Stimulated activated naive CD8-positive, alpha-beta T cell treated with anti-CD3 and anti-CD28 coated beads, Interleukin-15, Interleukin-2, amounts not matched to agents 100 U/mL and 50 U/mL, for 24 hours (primary cell): ENCODE measurements at regions not wholly inside any gene's neighbourhood (a gene's known extent, or its start where the extent isn't known, plus 50 kb on each side); places are given as distances from the start of the nearest gene placed in this dataset.

ENCODE experiments used
- ATAC-seq: fragments of 150-1000 bp; cut with Tn5 transposase; one replicate; pipeline ENCODE4 v1.10.0; 2021
- DNase-seq: peaks from one replicate; pipeline ENCODE4 v3.0.0; 2021

GRCh38 chr13:32910530-32910929, 105.7 kb upstream of the KL start:
- no peak for ATAC-seq
- no peak for DNase-seq

GRCh38 chr13:32911506-32911905, 104.7 kb upstream of the KL start:
- DNase-seq = peak; percentile 12
- ATAC-seq = peak; percentile 87

GRCh38 chr13:32914686-32915085, 101.5 kb upstream of the KL start:
- ATAC-seq (no peak), DNase-seq (no peak)

- DNase-seq (no peak), ATAC-seq (peak; percentile 87)
Observed at GRCh38 chr13:32917504-32917903, 98.7 kb upstream of the KL start.

- DNase-seq = no peak
- no peak for ATAC-seq
Observed at GRCh38 chr13:32923725-32924124, 92.5 kb upstream of the KL start.

GRCh38 chr13:32924886-32925285, 91.3 kb upstream of the KL start:
- ATAC-seq = no peak

GRCh38 chr13:32925506-32925905, 90.7 kb upstream of the KL start:
- ATAC-seq = no peak
- DNase-seq = no peak

More at GRCh38 chr13:32924886-32925285, 91.3 kb upstream of the KL start:
- DNase-seq = no peak

- ATAC-seq = no peak
- DNase-seq = no peak
Observed at GRCh38 chr13:32932376-32932775, 83.8 kb upstream of the KL start.

GRCh38 chr13:32936716-32937115, 79.5 kb upstream of the KL start:
- ATAC-seq (no peak), DNase-seq (no peak)

GRCh38 chr13:32938314-32938713, 77.9 kb upstream of the KL start:
- ATAC-seq (no peak), DNase-seq (no peak)

GRCh38 chr13:32938907-32939306, 77.3 kb upstream of the KL start:
- no peak for ATAC-seq
- no peak for DNase-seq

- DNase-seq (no peak), ATAC-seq (no peak)
Observed at GRCh38 chr13:32940601-32941000, 75.6 kb upstream of the KL start.

GRCh38 chr13:32941368-32941767, 74.9 kb upstream of the KL start:
- ATAC-seq = no peak
- no peak for DNase-seq

- ATAC-seq (no peak), DNase-seq (no peak)
Observed at GRCh38 chr13:32946558-32946957, 69.7 kb upstream of the KL start.

- DNase-seq (no peak), ATAC-seq (no peak)
Observed at GRCh38 chr13:32947411-32948276, 68.6 kb upstream of the KL start.

- ATAC-seq (no peak), DNase-seq (no peak)
Observed at GRCh38 chr13:32949820-32950219, 66.4 kb upstream of the KL start.

- ATAC-seq (no peak), DNase-seq (no peak)
Observed at GRCh38 chr13:32951580-32951979, 64.6 kb upstream of the KL start.

- DNase-seq = no peak
- ATAC-seq = no peak
Observed at GRCh38 chr13:32955881-32956594, 60.2 kb upstream of the KL start.

- DNase-seq = no peak
- no peak for ATAC-seq
Observed at GRCh38 chr13:32956595-32956933, 59.7 kb upstream of the KL start.

- ATAC-seq (no peak), DNase-seq (no peak)
Observed at GRCh38 chr13:32960626-32961025, 55.6 kb upstream of the KL start.

GRCh38 chr13:32961724-32962123, 54.5 kb upstream of the KL start:
- ATAC-seq = no peak

GRCh38 chr13:32962342-32962741, 53.9 kb upstream of the KL start:
- ATAC-seq (no peak), DNase-seq (no peak)

More at GRCh38 chr13:32961724-32962123, 54.5 kb upstream of the KL start:
- no peak for DNase-seq

GRCh38 chr13:32964987-32965386, 51.2 kb upstream of the KL start:
- ATAC-seq (no peak), DNase-seq (no peak)
